ENCODE measurements at regions not wholly inside any gene's neighbourhood (a gene's known extent, or its start where the extent isn't known, plus 50 kb on each side); places are given as distances from the start of the nearest gene placed in this dataset.

DNA sequence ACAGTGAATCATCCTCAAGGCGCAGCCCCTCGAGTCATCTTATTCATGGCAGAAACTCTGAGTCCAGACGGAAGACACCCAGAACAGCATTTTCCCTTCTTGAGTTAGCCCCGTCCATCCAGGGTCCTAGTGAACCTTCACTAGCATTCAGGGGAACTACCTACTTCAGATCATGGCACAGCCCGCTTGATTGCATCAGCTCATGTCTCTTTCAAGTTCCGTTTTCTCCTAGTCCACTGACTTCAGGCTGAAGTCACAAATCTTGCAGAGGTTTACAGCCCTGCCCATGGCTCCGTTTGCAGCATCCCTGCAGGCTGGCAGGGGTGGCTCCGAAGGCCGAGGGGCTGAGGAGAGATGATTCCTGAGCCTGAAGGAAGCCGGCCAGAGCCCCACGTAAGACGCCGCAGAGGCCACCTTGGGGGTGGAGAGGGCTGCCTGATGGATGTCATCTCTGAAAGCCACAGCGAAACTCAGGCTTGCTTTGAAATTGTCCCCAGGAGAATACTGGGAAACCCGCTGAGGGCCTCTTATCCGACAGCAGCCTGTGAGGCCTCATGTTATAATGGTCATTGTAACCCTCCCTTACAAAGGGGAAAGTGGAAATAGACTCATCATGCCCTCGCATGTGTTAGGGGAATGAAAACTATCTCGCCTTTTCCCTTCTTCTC, 310.2 kb upstream of the AJAP1 start:
- TF ChIP-seq, protein P1, sequence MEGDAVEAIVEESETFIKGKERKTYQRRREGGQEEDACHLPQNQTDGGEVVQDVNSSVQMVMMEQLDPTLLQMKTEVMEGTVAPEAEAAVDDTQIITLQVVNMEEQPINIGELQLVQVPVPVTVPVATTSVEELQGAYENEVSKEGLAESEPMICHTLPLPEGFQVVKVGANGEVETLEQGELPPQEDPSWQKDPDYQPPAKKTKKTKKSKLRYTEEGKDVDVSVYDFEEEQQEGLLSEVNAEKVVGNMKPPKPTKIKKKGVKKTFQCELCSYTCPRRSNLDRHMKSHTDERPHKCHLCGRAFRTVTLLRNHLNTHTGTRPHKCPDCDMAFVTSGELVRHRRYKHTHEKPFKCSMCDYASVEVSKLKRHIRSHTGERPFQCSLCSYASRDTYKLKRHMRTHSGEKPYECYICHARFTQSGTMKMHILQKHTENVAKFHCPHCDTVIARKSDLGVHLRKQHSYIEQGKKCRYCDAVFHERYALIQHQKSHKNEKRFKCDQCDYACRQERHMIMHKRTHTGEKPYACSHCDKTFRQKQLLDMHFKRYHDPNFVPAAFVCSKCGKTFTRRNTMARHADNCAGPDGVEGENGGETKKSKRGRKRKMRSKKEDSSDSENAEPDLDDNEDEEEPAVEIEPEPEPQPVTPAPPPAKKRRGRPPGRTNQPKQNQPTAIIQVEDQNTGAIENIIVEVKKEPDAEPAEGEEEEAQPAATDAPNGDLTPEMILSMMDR (IDR thresholded peaks at IDR 0.05), result no peak
- no peak for TF ChIP-seq POLR2A (IDR thresholded peaks at IDR 0.05)

Data from right lobe of liver (tissue), 4 donors.